Spleen (tissue), 11 donors: ENCODE measurements at regions not wholly inside any gene's neighbourhood (a gene's known extent, or its start where the extent isn't known, plus 50 kb on each side); places are given as distances from the start of the nearest gene placed in this dataset.

Source experiments
- DNase-seq: peaks from one replicate; pipeline ENCODE4 v3.0.0-alpha.2; 2020
- H3K27ac ChIP-seq, 8 donors: fragments of 200-600 bp; sonication (generic) in 7 of 8; 1 replicate in 4 of 8; 2 replicates in 4 of 8; pipeline versions ENCODE4 v1.5.0 to v1.8.0; 2016 to 2021; ENCODE audit warnings: inconsistent platforms in 4 of 8, mild to moderate bottlenecking in 4 of 8, moderate library complexity in 1 of 8
- H3K27me3 ChIP-seq, 7 donors: fragments of 200-600 bp; sonication (generic) in 6 of 7; replicated peaks in 1 of 7; 1 replicate in 4 of 7; 2 replicates in 3 of 7; pipeline versions ENCODE4 v1.5.0 to v1.8.0; 2016 to 2021; ENCODE audit warnings: inconsistent platforms in 3 of 7, mild to moderate bottlenecking in 1 of 7
- H3K36me3 ChIP-seq, 6 donors: fragments of 200-600 bp; sonication (generic) in 5 of 6; 1 replicate in 4 of 6; 2 replicates in 2 of 6; pipeline versions ENCODE4 v1.5.0 to v1.8.0; 2016 to 2021; ENCODE audit warnings: inconsistent platforms in 2 of 6
- H3K4me1 ChIP-seq, 6 donors: fragments of 200-600 bp; sonication (generic) in 5 of 6; 1 replicate in 3 of 6; 2 replicates in 3 of 6; pipeline versions ENCODE4 v1.5.0 to v1.8.0; 2016 to 2021; ENCODE audit warnings: inconsistent platforms in 3 of 6
- H3K4me3 ChIP-seq, 8 donors: fragments of 200-600 bp; sonication (generic) in 7 of 8; 1 replicate in 4 of 8; 2 replicates in 4 of 8; pipeline versions ENCODE4 v1.5.0 to v1.8.0; 2016 to 2021; ENCODE audit warnings: inconsistent platforms in 4 of 8, mild to moderate bottlenecking in 4 of 8, moderate library complexity in 2 of 8
- H3K9me3 ChIP-seq, 8 donors: fragments of 200-600 bp; sonication (generic) in 7 of 8; 1 replicate in 4 of 8; 2 replicates in 4 of 8; pipeline versions ENCODE4 v1.5.0 to v1.8.0; 2016 to 2021; ENCODE audit warnings: inconsistent platforms in 4 of 8
- CTCF ChIP-seq, 11 experiments: fragments of 200-600 bp in 7 of 11; fragments of 450-650 bp in 4 of 11; sonication (generic) in 4 of 11; IDR thresholded peaks in 8 of 11; conservative IDR thresholded peaks in 3 of 11; 1 replicate in 7 of 11; 2 replicates in 4 of 11; pipeline versions ENCODE4 v1.4.0 to v1.8.0; 2016 to 2021; ENCODE audit warnings: antibody characterized with exemption in 11 of 11, inconsistent platforms in 4 of 11, mild to moderate bottlenecking in 1 of 11
- POLR2A ChIP-seq, 3 donors: fragments of 450-650 bp; IDR thresholded peaks; one replicate each; pipeline ENCODE4 v1.5.1; 2017; ENCODE audit warnings: antibody characterized with exemption in 3 of 3, mild to moderate bottlenecking in 1 of 3
- POLR2AphosphoS5 ChIP-seq, 3 donors: sonication (generic); formaldehyde crosslinking; IDR thresholded peaks; one replicate each; pipeline ENCODE4 v1.5.1; 2017; ENCODE audit warnings: antibody characterized with exemption in 3 of 3
- WGBS, 5 donors: extraction: QIAGEN DNeasy Blood & Tissue Kit in 3 of 5; methylation state at CpG; one replicate each; pipeline versions ENCODE4 v1.1.5 to v1.1.7; 2013 to 2018; 5-methylcytosine and 5-hydroxymethylcytosine counted together
- intact Hi-C: fragments of 100-400 bp; cut with DNase I; formaldehyde crosslinking; loops from one replicate; pipeline ENCODE4 v1.15.0; 2023; ENCODE audit warnings: low total_unique reads
- donor health status: healthy with polysubstance abuse.
- donor health status: DM: no; HTN: no; CAD: no; lungs with moderate emphysema.
- donor health status: DM: no; HTN: no; CAD: no.
- donor health status: Bipolar disorder and iron deficiency.
- donor health status: healthy.
- donor health status: DM: no; HTN: no; CAD: no.
- donor health status: DM: yes; HTN: yes; CAD: no.

- H3K27me3 ChIP-seq = no peaks in the 10 kb centered on the region
- TF ChIP-seq POLR2AphosphoS5 (IDR thresholded peaks at IDR 0.05) (no peak), CTCF (IDR thresholded peaks at IDR 0.05 in 8 of 11, conservative IDR thresholded peaks at IDR 0.05 in 3 of 11) (no peak), POLR2A (IDR thresholded peaks at IDR 0.05) (no peak)
- intact Hi-C loops = no loop called here
- H3K36me3 ChIP-seq = no peaks in the 10 kb centered on the region
- no peak overlapping the region for H3K4me3 ChIP-seq
- no peak for DNase-seq
- H3K27ac ChIP-seq = no peak overlapping the region
- H3K4me1 ChIP-seq = no peaks in the 10 kb centered on the region
- WGBS, 5 donors = 93 to 98% (median 96%) methylated on average over 1 of the region's 1 CpG
- peaks cover 0 to 15% (median 0%) of the 10 kb centered on the region in 8 donors for H3K9me3 ChIP-seq
Measured at GRCh38 chr3:107142171-107142570, 235.1 kb upstream of the CCDC54 start.

GRCh38 chr3:107142786-107143575, 234.3 kb upstream of the CCDC54 start:
- Histone ChIP-seq H3K4me1 (no peaks in the 10 kb centered on the region), H3K27me3 (no peaks in the 10 kb centered on the region), H3K9me3 (peaks cover 0 to 15% (median 0%) of the 10 kb centered on the region in 8 donors), H3K27ac (no peak overlapping the region), H3K36me3 (no peaks in the 10 kb centered on the region), H3K4me3 (no peak overlapping the region)
- DNase-seq = no peak
- WGBS, 5 donors = 49 to 64% (median 60%) methylated on average over 4 of the region's 4 CpGs
- intact Hi-C loops = no loop called here
- TF ChIP-seq POLR2AphosphoS5 (IDR thresholded peaks at IDR 0.05) (no peak), CTCF (IDR thresholded peaks at IDR 0.05 in 8 of 11, conservative IDR thresholded peaks at IDR 0.05 in 3 of 11) (no peak), POLR2A (IDR thresholded peaks at IDR 0.05) (no peak)

GRCh38 chr3:107150675-107151074, 226.6 kb upstream of the CCDC54 start:
- intact Hi-C loops = no loop called here
- Histone ChIP-seq H3K36me3 (no peaks in the 10 kb centered on the region), H3K9me3 (peaks cover 0 to 8% (median 0%) of the 10 kb centered on the region in 8 donors), H3K27me3 (no peaks in the 10 kb centered on the region), H3K4me1 (no peaks in the 10 kb centered on the region), H3K27ac (no peak overlapping the region), H3K4me3 (no peak overlapping the region)
- DNase-seq = no peak
- no peak for TF ChIP-seq CTCF (IDR thresholded peaks at IDR 0.05 in 8 of 11, conservative IDR thresholded peaks at IDR 0.05 in 3 of 11)
- TF ChIP-seq POLR2AphosphoS5 (IDR thresholded peaks at IDR 0.05) = no peak
- no peak for TF ChIP-seq POLR2A (IDR thresholded peaks at IDR 0.05)
- 88 to 94% (median 90%) methylated on average over 4 of the region's 4 CpGs for WGBS, 5 donors

- no peaks in the 10 kb centered on the region for H3K4me1 ChIP-seq
- WGBS, 5 donors = 71 to 87% (median 79%) methylated on average over 4 of the region's 4 CpGs
- no peak overlapping the region for H3K27ac ChIP-seq
- TF ChIP-seq CTCF (IDR thresholded peaks at IDR 0.05 in 8 of 11, conservative IDR thresholded peaks at IDR 0.05 in 3 of 11) = no peak
- TF ChIP-seq POLR2A (IDR thresholded peaks at IDR 0.05) = no peak
- TF ChIP-seq POLR2AphosphoS5 (IDR thresholded peaks at IDR 0.05) = no peak
- peaks cover 0 to 38% (median 25%) of the 10 kb centered on the region in 8 donors for H3K9me3 ChIP-seq
- intact Hi-C loops = no loop called here
- no peaks in the 10 kb centered on the region for H3K36me3 ChIP-seq
- H3K27me3 ChIP-seq = no peaks in the 10 kb centered on the region
- DNase-seq = no peak
- no peak overlapping the region for H3K4me3 ChIP-seq
Measured at GRCh38 chr3:107153981-107154380, 223.3 kb upstream of the CCDC54 start.
